22Rv1 (cell line): ENCODE measurements at regions not wholly inside any gene's neighbourhood (a gene's known extent, or its start where the extent isn't known, plus 50 kb on each side); places are given as distances from the start of the nearest gene placed in this dataset.

Experiments
- H3K27ac ChIP-seq: fragments of 450-650 bp; 2 replicates; pipeline ENCODE4 v1.5.1; 2017
- CTCF ChIP-seq: fragments of 450-650 bp; IDR thresholded peaks from 2 replicates; pipeline ENCODE4 v1.5.1; 2017; ENCODE audit warnings: mild to moderate bottlenecking
- ZFX ChIP-seq: fragments of 450-650 bp; IDR thresholded peaks from 2 replicates; pipeline ENCODE4 v1.6.1; 2017; ENCODE audit warnings: antibody characterized with exemption, borderline replicate concordance

- no peak for TF ChIP-seq CTCF
- TF ChIP-seq ZFX = no peak
- no peak overlapping the region for H3K27ac ChIP-seq
Observed at GRCh38 chr1:29502225-29502910, 266.0 kb downstream of the PTPRU start.

GRCh38 chr1:29501227-29501976, 265.1 kb downstream of the PTPRU start:
- H3K27ac ChIP-seq = no peak overlapping the region
- TF ChIP-seq CTCF (no peak), ZFX (no peak)

GRCh38 chr1:29500651-29501050, 264.3 kb downstream of the PTPRU start:
- no peak for TF ChIP-seq ZFX
- TF ChIP-seq CTCF = no peak
- H3K27ac ChIP-seq = no peak overlapping the region

GRCh38 chr1:29500041-29500440, 263.7 kb downstream of the PTPRU start:
- TF ChIP-seq ZFX (no peak), CTCF (no peak)
- H3K27ac ChIP-seq = no peak overlapping the region

- TF ChIP-seq ZFX (no peak), CTCF (no peak)
- H3K27ac ChIP-seq = no peak overlapping the region
Observed at GRCh38 chr1:29499104-29499650, 262.9 kb downstream of the PTPRU start.

GRCh38 chr1:29498126-29499103, 262.1 kb downstream of the PTPRU start:
- H3K27ac ChIP-seq = no peak overlapping the region
- TF ChIP-seq ZFX = no peak
- TF ChIP-seq CTCF = no peak
